Panc1 (cell line): ENCODE measurements at regions not wholly inside any gene's neighbourhood (a gene's known extent, or its start where the extent isn't known, plus 50 kb on each side); places are given as distances from the start of the nearest gene placed in this dataset.

Experiments used
- ATAC-seq: fragments of 200-7000 bp; cut with Tn5 transposase; 2 replicates; pipeline ENCODE4 v1.9.1; 2020; ENCODE audit warnings: mild to moderate bottlenecking, moderate library complexity
- BruUV-seq: library from RNA; stranded (reverse); fragments of 400-500 nt; replicated peaks from 2 replicates; lab custom pipeline; 2021; lab: Mats Ljungman, UMichigan
- CTCF ChIA-PET: fragments of 300-600 bp; sonication (Branson Sonifier 250); formaldehyde crosslinking; loops from one replicate; lab custom pipeline; 2022; ENCODE audit warnings: antibody characterized with exemption; lab: Charles Lee
- POLR2A ChIA-PET: fragments of 300-600 bp; sonication (Branson Sonifier 250); formaldehyde crosslinking; loops from one replicate; lab custom pipeline; 2022; ENCODE audit warnings: antibody characterized with exemption; lab: Charles Lee
- DNase-seq: peaks from one replicate; pipeline ENCODE4 v3.0.0-alpha.2; 2010; ENCODE audit warnings: low read depth, low spot score
- H3K27ac ChIP-seq: 2 replicates; pipeline ENCODE4 v1.5.1; 2011; ENCODE audit warnings: mild to moderate bottlenecking, low read length, inconsistent platforms
- H3K27me3 ChIP-seq: fragments of 200-500 bp; sonication (Bioruptor generic); 2 replicates; pipeline ENCODE4 v1.6.0; 2014; ENCODE audit warnings: low read length, inconsistent platforms; ENCODE audit not compliant: control insufficient read depth, insufficient read depth
- H3K36me3 ChIP-seq: fragments of 200-500 bp; sonication (Bioruptor generic); 2 replicates; pipeline ENCODE4 v1.5.1; 2014; ENCODE audit warnings: inconsistent platforms, mild to moderate bottlenecking, low read length, moderate library complexity; ENCODE audit not compliant: control insufficient read depth, insufficient read depth
- H3K4me1 ChIP-seq: 2 replicates; pipeline ENCODE4 v1.5.1; 2011; ENCODE audit warnings: inconsistent platforms, mild to moderate bottlenecking, low read length, moderate library complexity; ENCODE audit not compliant: control insufficient read depth, insufficient read depth
- H3K4me3 ChIP-seq, 2 experiments: 2 replicates each; pipeline ENCODE4 v1.5.1; 2011 to 2012; ENCODE audit warnings: low read depth in 2 of 2, low read length in 2 of 2, mild to moderate bottlenecking in 2 of 2, inconsistent platforms in 1 of 2, moderate library complexity in 1 of 2
- H3K9me3 ChIP-seq: fragments of 200-500 bp; sonication (Bioruptor generic); 2 replicates; pipeline ENCODE4 v1.5.1; 2014; ENCODE audit warnings: low read depth, mild to moderate bottlenecking, inconsistent platforms, low read length, moderate library complexity; ENCODE audit not compliant: control insufficient read depth, insufficient read depth
- CTCF ChIP-seq: fragments of 450-650 bp; IDR thresholded peaks from 2 replicates; pipeline ENCODE4 v1.5.1; 2017; ENCODE audit warnings: mild to moderate bottlenecking
- POLR2AphosphoS5 ChIP-seq: IDR thresholded peaks from 2 replicates; pipeline ENCODE4 v1.6.1; 2012; ENCODE audit warnings: mild to moderate bottlenecking, low read depth, low read length, moderate library complexity
- SIN3A ChIP-seq: IDR thresholded peaks from 2 replicates; pipeline ENCODE4 v1.6.1; 2012; ENCODE audit warnings: low read depth, mild to moderate bottlenecking, low read length, moderate library complexity, borderline replicate concordance; ENCODE audit not compliant: insufficient read depth
- TCF7L2 ChIP-seq: IDR thresholded peaks from 2 replicates; pipeline ENCODE4 v1.6.1; 2011; ENCODE audit warnings: mild to moderate bottlenecking, low read depth, low read length, inconsistent platforms
- in situ Hi-C: cut with HindIII; loops from 2 replicates; pipeline ENCODE4 v1.10.0; 2016; ENCODE audit warnings: low sequenced_read_pairs, low pct_unique_long_range_greater_than_20kb
- intact Hi-C: fragments of 100-400 bp; cut with micrococcal nuclease; formaldehyde crosslinking; loops from one replicate; pipeline ENCODE4 v1.10.0; 2022; ENCODE audit not compliant: unreplicated experiment
- TF ChIP-seq, protein P1 (sequence below), 2 experiments: IDR thresholded peaks; 2 replicates each; pipeline ENCODE4 v1.6.1; 2011 to 2012; ENCODE audit warnings: low read depth in 2 of 2, control low read depth in 1 of 2, low read length in 1 of 2, mild to moderate bottlenecking in 1 of 2, moderate library complexity in 1 of 2; ENCODE audit not compliant: insufficient read depth in 1 of 2

DNA sequence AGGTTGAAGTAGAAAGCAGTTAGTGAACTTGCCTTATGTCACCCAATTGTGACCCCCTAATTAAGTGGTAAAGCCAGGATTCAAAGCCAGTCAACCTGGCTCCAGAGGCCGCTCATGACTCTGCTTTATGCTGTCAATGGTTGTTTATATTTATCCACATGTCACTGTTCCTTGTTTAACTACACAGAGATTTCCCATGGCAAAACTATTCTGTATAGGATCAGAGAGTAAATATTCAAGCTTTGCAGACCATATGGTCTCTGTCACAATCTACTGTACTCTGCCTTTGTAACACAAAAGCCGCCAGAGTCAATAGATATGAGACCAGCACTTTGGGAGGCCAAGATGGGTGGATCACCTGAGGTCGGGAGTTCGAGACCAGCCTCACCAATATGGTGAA, 371.7 kb upstream of the PTBP2 start:
- H3K36me3 ChIP-seq: no peaks in the 10 kb centered on the region
- intact Hi-C loops: no loop called here
- TF ChIP-seq, protein P1, sequence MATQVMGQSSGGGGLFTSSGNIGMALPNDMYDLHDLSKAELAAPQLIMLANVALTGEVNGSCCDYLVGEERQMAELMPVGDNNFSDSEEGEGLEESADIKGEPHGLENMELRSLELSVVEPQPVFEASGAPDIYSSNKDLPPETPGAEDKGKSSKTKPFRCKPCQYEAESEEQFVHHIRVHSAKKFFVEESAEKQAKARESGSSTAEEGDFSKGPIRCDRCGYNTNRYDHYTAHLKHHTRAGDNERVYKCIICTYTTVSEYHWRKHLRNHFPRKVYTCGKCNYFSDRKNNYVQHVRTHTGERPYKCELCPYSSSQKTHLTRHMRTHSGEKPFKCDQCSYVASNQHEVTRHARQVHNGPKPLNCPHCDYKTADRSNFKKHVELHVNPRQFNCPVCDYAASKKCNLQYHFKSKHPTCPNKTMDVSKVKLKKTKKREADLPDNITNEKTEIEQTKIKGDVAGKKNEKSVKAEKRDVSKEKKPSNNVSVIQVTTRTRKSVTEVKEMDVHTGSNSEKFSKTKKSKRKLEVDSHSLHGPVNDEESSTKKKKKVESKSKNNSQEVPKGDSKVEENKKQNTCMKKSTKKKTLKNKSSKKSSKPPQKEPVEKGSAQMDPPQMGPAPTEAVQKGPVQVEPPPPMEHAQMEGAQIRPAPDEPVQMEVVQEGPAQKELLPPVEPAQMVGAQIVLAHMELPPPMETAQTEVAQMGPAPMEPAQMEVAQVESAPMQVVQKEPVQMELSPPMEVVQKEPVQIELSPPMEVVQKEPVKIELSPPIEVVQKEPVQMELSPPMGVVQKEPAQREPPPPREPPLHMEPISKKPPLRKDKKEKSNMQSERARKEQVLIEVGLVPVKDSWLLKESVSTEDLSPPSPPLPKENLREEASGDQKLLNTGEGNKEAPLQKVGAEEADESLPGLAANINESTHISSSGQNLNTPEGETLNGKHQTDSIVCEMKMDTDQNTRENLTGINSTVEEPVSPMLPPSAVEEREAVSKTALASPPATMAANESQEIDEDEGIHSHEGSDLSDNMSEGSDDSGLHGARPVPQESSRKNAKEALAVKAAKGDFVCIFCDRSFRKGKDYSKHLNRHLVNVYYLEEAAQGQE (IDR thresholded peaks at IDR 0.05; ENCODE audit: insufficient read depth in 1 of 2, low read depth in 2 of 2, low read length in 1 of 2): no peak
- TF ChIP-seq TCF7L2 (no peak), POLR2AphosphoS5 (no peak), CTCF (no peak), SIN3A (no peak)
- no peak overlapping the region for H3K4me3 ChIP-seq
- no peaks in the 10 kb centered on the region for H3K27me3 ChIP-seq
- no peaks in the 10 kb centered on the region for H3K9me3 ChIP-seq
- ChIA-PET CTCF (no interaction called here), POLR2A (no interaction called here)
- H3K27ac ChIP-seq: no peak overlapping the region
- ATAC-seq: no peak
- no peak for DNase-seq
- in situ Hi-C loops: no loop called here
- no TSS peak for BruUV-seq
- no peaks in the 10 kb centered on the region for H3K4me1 ChIP-seq

GRCh38 chr1:96352733-96353132, 368.9 kb upstream of the PTBP2 start:
- H3K9me3 ChIP-seq: no peaks in the 10 kb centered on the region
- ChIA-PET CTCF (no interaction called here), POLR2A (no interaction called here)
- no peak overlapping the region for H3K27ac ChIP-seq
- intact Hi-C loops: no loop called here
- H3K4me3 ChIP-seq: no peak overlapping the region
- H3K36me3 ChIP-seq: no peaks in the 10 kb centered on the region
- in situ Hi-C loops: no loop called here
- no peaks in the 10 kb centered on the region for H3K4me1 ChIP-seq
- ATAC-seq (no peak), DNase-seq (no peak)
- no TSS peak for BruUV-seq
- TF ChIP-seq TCF7L2: no peak
- no peak for TF ChIP-seq SIN3A
- no peak for TF ChIP-seq POLR2AphosphoS5
- TF ChIP-seq, protein P1 (IDR thresholded peaks at IDR 0.05; ENCODE audit: insufficient read depth in 1 of 2, low read depth in 2 of 2, low read length in 1 of 2): no peak
- TF ChIP-seq CTCF: no peak
- H3K27me3 ChIP-seq: no peaks in the 10 kb centered on the region
